ENCODE measurements at regions not wholly inside any gene's neighbourhood (a gene's known extent, or its start where the extent isn't known, plus 50 kb on each side); places are given as distances from the start of the nearest gene placed in this dataset.

DNA sequence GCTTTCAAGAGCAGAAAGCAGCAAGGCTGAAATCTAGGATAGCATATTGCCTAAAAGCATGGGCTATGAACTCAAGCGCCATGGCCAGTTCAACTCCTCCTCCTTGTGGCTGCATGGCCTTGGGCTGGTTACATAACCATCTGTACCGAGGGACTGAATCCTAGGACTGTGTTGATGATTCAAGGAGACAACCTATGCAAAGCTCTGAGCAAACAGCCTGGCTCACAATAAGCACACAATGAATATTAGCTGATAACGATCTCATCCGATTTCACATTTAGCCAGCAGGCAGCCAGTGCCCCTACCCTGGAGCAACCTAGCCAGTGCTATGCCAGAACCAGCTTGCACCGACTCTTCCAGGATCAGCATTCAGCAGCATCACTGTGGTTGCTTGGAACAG is 698.4 kb downstream of the TBC1D22A start (continued):
- no peak for TF ChIP-seq TCF4 (CRISPR knock-in tag; IDR thresholded peaks at IDR 0.05; ENCODE audit: borderline replicate concordance)
- TF ChIP-seq, protein P1, sequence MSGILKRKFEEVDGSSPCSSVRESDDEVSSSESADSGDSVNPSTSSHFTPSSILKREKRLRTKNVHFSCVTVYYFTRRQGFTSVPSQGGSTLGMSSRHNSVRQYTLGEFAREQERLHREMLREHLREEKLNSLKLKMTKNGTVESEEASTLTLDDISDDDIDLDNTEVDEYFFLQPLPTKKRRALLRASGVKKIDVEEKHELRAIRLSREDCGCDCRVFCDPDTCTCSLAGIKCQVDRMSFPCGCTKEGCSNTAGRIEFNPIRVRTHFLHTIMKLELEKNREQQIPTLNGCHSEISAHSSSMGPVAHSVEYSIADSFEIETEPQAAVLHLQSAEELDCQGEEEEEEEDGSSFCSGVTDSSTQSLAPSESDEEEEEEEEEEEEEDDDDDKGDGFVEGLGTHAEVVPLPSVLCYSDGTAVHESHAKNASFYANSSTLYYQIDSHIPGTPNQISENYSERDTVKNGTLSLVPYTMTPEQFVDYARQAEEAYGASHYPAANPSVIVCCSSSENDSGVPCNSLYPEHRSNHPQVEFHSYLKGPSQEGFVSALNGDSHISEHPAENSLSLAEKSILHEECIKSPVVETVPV (CRISPR knock-in tag; IDR thresholded peaks at IDR 0.05), result no peak
- no peak for TF ChIP-seq ZFP30 (CRISPR knock-in tag; IDR thresholded peaks at IDR 0.05)
- no peak for TF ChIP-seq ZFP3 (CRISPR knock-in tag; IDR thresholded peaks at IDR 0.05)
- TF ChIP-seq SNAI2 (CRISPR knock-in tag; IDR thresholded peaks at IDR 0.05), result no peak

DNA sequence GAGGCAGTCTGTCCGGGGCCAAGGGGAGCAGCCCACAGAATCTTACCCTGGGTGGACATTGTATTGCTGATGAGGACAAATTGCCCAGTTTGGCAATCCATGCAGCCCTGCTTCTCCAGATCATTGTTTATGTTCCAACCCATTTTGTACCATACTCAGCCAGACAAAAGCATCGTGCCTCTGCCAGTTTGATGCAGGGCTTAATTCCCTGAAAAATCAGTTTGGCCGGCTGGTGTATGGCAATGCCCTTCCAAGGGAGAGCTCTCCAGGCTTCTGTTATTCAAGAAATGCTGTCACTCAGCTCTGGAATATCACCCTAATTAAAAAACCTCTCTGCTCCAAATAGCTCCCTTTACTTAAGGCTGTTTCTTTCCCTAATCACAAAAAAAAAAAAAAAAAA is 697.7 kb downstream of the TBC1D22A start:
- ATAC-seq, result no peak
- TF ChIP-seq ZNF8 (CRISPR knock-in tag; IDR thresholded peaks at IDR 0.05), result no peak
- TF ChIP-seq, protein P2, sequence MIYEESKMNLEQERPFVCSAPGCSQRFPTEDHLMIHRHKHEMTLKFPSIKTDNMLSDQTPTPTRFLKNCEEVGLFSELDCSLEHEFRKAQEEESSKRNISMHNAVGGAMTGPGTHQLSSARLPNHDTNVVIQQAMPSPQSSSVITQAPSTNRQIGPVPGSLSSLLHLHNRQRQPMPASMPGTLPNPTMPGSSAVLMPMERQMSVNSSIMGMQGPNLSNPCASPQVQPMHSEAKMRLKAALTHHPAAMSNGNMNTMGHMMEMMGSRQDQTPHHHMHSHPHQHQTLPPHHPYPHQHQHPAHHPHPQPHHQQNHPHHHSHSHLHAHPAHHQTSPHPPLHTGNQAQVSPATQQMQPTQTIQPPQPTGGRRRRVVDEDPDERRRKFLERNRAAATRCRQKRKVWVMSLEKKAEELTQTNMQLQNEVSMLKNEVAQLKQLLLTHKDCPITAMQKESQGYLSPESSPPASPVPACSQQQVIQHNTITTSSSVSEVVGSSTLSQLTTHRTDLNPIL (CRISPR knock-in tag; IDR thresholded peaks at IDR 0.05; ENCODE audit: low read depth), result no peak
- TF ChIP-seq ISL1 (CRISPR knock-in tag; IDR thresholded peaks at IDR 0.05), result no peak
- TF ChIP-seq ZFP30 (CRISPR knock-in tag; IDR thresholded peaks at IDR 0.05), result no peak
- TF ChIP-seq, protein P3, sequence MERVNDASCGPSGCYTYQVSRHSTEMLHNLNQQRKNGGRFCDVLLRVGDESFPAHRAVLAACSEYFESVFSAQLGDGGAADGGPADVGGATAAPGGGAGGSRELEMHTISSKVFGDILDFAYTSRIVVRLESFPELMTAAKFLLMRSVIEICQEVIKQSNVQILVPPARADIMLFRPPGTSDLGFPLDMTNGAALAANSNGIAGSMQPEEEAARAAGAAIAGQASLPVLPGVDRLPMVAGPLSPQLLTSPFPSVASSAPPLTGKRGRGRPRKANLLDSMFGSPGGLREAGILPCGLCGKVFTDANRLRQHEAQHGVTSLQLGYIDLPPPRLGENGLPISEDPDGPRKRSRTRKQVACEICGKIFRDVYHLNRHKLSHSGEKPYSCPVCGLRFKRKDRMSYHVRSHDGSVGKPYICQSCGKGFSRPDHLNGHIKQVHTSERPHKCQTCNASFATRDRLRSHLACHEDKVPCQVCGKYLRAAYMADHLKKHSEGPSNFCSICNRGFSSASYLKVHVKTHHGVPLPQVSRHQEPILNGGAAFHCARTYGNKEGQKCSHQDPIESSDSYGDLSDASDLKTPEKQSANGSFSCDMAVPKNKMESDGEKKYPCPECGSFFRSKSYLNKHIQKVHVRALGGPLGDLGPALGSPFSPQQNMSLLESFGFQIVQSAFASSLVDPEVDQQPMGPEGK (CRISPR knock-in tag; IDR thresholded peaks at IDR 0.05; ENCODE audit: borderline replicate concordance), result no peak
- TF ChIP-seq CSDC2 (CRISPR knock-in tag; IDR thresholded peaks at IDR 0.05), result no peak
- no peak for TF ChIP-seq PPARA (CRISPR knock-in tag; IDR thresholded peaks at IDR 0.05; ENCODE audit: borderline replicate concordance)
- TF ChIP-seq ARNTL (CRISPR knock-in tag; IDR thresholded peaks at IDR 0.05; ENCODE audit: borderline replicate concordance, low read depth), result no peak
- no peak for TF ChIP-seq ZNF565 (CRISPR knock-in tag; conservative IDR thresholded peaks at IDR 0.05; ENCODE audit: low read depth)
- no peak for TF ChIP-seq TCF4 (CRISPR knock-in tag; IDR thresholded peaks at IDR 0.05; ENCODE audit: borderline replicate concordance)
- TF ChIP-seq OSR1 (CRISPR knock-in tag; IDR thresholded peaks at IDR 0.05), result no peak
- TF ChIP-seq SNAI2 (CRISPR knock-in tag; IDR thresholded peaks at IDR 0.05), result no peak
- TF ChIP-seq, protein P4, sequence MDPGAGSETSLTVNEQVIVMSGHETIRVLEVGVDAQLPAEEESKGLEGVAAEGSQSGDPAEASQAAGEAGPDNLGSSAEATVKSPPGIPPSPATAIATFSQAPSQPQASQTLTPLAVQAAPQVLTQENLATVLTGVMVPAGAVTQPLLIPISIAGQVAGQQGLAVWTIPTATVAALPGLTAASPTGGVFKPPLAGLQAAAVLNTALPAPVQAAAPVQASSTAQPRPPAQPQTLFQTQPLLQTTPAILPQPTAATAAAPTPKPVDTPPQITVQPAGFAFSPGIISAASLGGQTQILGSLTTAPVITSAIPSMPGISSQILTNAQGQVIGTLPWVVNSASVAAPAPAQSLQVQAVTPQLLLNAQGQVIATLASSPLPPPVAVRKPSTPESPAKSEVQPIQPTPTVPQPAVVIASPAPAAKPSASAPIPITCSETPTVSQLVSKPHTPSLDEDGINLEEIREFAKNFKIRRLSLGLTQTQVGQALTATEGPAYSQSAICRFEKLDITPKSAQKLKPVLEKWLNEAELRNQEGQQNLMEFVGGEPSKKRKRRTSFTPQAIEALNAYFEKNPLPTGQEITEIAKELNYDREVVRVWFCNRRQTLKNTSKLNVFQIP (CRISPR knock-in tag; IDR thresholded peaks at IDR 0.05; ENCODE audit: borderline replicate concordance, low read depth), result no peak
- TF ChIP-seq, protein P1 (CRISPR knock-in tag; IDR thresholded peaks at IDR 0.05), result no peak

DNA sequence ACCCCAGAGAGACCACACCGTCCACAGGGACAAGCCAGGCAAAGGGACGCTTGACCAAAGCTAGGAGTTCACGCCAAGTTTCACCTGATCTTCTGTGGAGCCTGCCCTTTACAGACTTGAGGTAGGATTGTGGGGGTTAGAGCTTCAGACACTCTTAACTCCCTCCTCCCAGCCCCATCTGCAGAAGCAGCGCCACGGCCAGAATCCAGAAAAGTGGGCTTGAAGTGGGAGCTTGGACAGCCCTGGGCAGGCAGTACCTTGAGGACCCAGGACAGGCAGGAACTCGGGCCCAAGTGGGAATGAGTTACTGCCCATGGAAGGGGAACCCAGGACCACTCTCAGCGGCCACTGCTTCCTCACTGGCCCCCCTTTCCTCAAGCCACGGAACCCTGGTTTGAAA is 695.9 kb downstream of the TBC1D22A start:
- TF ChIP-seq TCF4 (CRISPR knock-in tag; IDR thresholded peaks at IDR 0.05; ENCODE audit: borderline replicate concordance) (no peak), ZFP3 (CRISPR knock-in tag; IDR thresholded peaks at IDR 0.05) (no peak), TOX (CRISPR knock-in tag; IDR thresholded peaks at IDR 0.05; ENCODE audit: borderline replicate concordance) (no peak)
- TF ChIP-seq, protein P4 (CRISPR knock-in tag; IDR thresholded peaks at IDR 0.05; ENCODE audit: borderline replicate concordance, low read depth), result no peak
- TF ChIP-seq, protein P2 (CRISPR knock-in tag; IDR thresholded peaks at IDR 0.05; ENCODE audit: low read depth), result no peak
- ATAC-seq, result no peak

All from SK-N-SH treated with all-trans-retinoic acid at 6 μM for 48 hours (cell line).